ENCODE measurements at regions not wholly inside any gene's neighbourhood (a gene's known extent, or its start where the extent isn't known, plus 50 kb on each side); places are given as distances from the start of the nearest gene placed in this dataset.

GRCh38 chr20:5470458-5470857 is 140.3 kb downstream of the GPCPD1 start:
- Histone ChIP-seq H3K4me1 (ENCODE audit: control insufficient read depth in 1 of 2, insufficient read depth in 2 of 2, low read length in 2 of 2) (no peaks in the 10 kb centered on the region), H3K9me3 (replicated peaks in 1 of 2; ENCODE audit: control insufficient read depth in 1 of 2, insufficient read depth in 1 of 2, low read length in 2 of 2) (no peaks in the 10 kb centered on the region), H3K4me3 (replicated peaks in 1 of 3; ENCODE audit: low read depth in 2 of 3, low read length in 3 of 3) (no peak overlapping the region), H3K36me3 (replicated peaks in 1 of 2; ENCODE audit: control insufficient read depth in 1 of 2, insufficient read depth in 2 of 2, low read length in 2 of 2) (no peaks in the 10 kb centered on the region), H4K20me1 (ENCODE audit: insufficient read depth, low read length) (no peaks in the 10 kb centered on the region), H3K27me3 (ENCODE audit: control insufficient read depth in 2 of 2, insufficient read depth in 2 of 2, low read length in 2 of 2) (no peaks in the 10 kb centered on the region), H3K27ac (ENCODE audit: low read depth in 1 of 2, low read length in 2 of 2) (no peak overlapping the region), H2AFZ (ENCODE audit: insufficient read depth, low read depth, low read length, poor library complexity, severe bottlenecking) (no peak overlapping the region), H3K4me2 (replicated peaks; ENCODE audit: extremely low read depth, low read length, poor library complexity, severe bottlenecking) (no peak overlapping the region), H3K79me2 (ENCODE audit: insufficient read depth, low read length) (no peaks in the 10 kb centered on the region), H3K9ac (ENCODE audit: insufficient read depth, low read length, poor library complexity, severe bottlenecking) (no peak overlapping the region)
- intact Hi-C loops (cut with micrococcal nuclease) = no loop called here
- no peak for DNase-seq
- H3K9me3 Mint-ChIP-seq = no peaks in the 10 kb centered on the region
- no peak overlapping the region for H3K27ac Mint-ChIP-seq
- H3K36me3 Mint-ChIP-seq = no peaks in the 10 kb centered on the region
- TF ChIP-seq, protein P1, sequence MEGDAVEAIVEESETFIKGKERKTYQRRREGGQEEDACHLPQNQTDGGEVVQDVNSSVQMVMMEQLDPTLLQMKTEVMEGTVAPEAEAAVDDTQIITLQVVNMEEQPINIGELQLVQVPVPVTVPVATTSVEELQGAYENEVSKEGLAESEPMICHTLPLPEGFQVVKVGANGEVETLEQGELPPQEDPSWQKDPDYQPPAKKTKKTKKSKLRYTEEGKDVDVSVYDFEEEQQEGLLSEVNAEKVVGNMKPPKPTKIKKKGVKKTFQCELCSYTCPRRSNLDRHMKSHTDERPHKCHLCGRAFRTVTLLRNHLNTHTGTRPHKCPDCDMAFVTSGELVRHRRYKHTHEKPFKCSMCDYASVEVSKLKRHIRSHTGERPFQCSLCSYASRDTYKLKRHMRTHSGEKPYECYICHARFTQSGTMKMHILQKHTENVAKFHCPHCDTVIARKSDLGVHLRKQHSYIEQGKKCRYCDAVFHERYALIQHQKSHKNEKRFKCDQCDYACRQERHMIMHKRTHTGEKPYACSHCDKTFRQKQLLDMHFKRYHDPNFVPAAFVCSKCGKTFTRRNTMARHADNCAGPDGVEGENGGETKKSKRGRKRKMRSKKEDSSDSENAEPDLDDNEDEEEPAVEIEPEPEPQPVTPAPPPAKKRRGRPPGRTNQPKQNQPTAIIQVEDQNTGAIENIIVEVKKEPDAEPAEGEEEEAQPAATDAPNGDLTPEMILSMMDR (IDR thresholded peaks at IDR 0.05) = no peak
- 100% methylated on average over 1 of the region's 4 CpGs for WGBS (ENCODE audit: insufficient coverage)
- peaks cover 11 to 13% (median 13%) of the 10 kb centered on the region in 3 donors for H3K27me3 Mint-ChIP-seq (ENCODE audit: low read depth in 3 of 3)
- H3K4me3 Mint-ChIP-seq = no peak overlapping the region
- H3K4me1 Mint-ChIP-seq = peaks cover 5% of the 10 kb centered on the region

GRCh38 chr20:5469111-5469510 is 141.7 kb downstream of the GPCPD1 start:
- Mint-ChIP-seq H3K36me3 (no peaks in the 10 kb centered on the region), H3K27ac (no peak overlapping the region), H3K4me1 (peaks cover 5% of the 10 kb centered on the region), H3K4me3 (no peak overlapping the region), H3K9me3 (peaks cover 3 to 9% (median 5%) of the 10 kb centered on the region in 7 donors), H3K27me3 (ENCODE audit: low read depth in 3 of 3) (peaks cover 9 to 14% (median 13%) of the 10 kb centered on the region in 3 donors)
- no peak for DNase-seq
- H4K20me1 ChIP-seq (ENCODE audit: insufficient read depth, low read length) = no peaks in the 10 kb centered on the region
- H3K9me3 ChIP-seq (replicated peaks in 1 of 2; ENCODE audit: control insufficient read depth in 1 of 2, insufficient read depth in 1 of 2, low read length in 2 of 2) = peaks cover 5 to 9% of the 10 kb centered on the region in 2 donors
- no peaks in the 10 kb centered on the region for H3K4me1 ChIP-seq (ENCODE audit: control insufficient read depth in 1 of 2, insufficient read depth in 2 of 2, low read length in 2 of 2)
- no peaks in the 10 kb centered on the region for H3K36me3 ChIP-seq (replicated peaks in 1 of 2; ENCODE audit: control insufficient read depth in 1 of 2, insufficient read depth in 2 of 2, low read length in 2 of 2)
- no peak overlapping the region for H2AFZ ChIP-seq (ENCODE audit: insufficient read depth, low read depth, low read length, poor library complexity, severe bottlenecking)
- H3K4me3 ChIP-seq (replicated peaks in 1 of 3; ENCODE audit: low read depth in 2 of 3, low read length in 3 of 3) = no peak overlapping the region
- no peaks in the 10 kb centered on the region for H3K79me2 ChIP-seq (ENCODE audit: insufficient read depth, low read length)
- TF ChIP-seq, protein P1 (IDR thresholded peaks at IDR 0.05) = no peak
- H3K9ac ChIP-seq (ENCODE audit: insufficient read depth, low read length, poor library complexity, severe bottlenecking) = no peak overlapping the region
- no peaks in the 10 kb centered on the region for H3K27me3 ChIP-seq (ENCODE audit: control insufficient read depth in 2 of 2, insufficient read depth in 2 of 2, low read length in 2 of 2)
- no peak overlapping the region for H3K27ac ChIP-seq (ENCODE audit: low read depth in 1 of 2, low read length in 2 of 2)
- H3K4me2 ChIP-seq (replicated peaks; ENCODE audit: extremely low read depth, low read length, poor library complexity, severe bottlenecking) = no peak overlapping the region
- intact Hi-C loops (cut with micrococcal nuclease) = no loop called here
- WGBS (ENCODE audit: insufficient coverage) = 100% methylated on average over 1 of the region's 3 CpGs
